ENCODE measurements at regions not wholly inside any gene's neighbourhood (a gene's known extent, or its start where the extent isn't known, plus 50 kb on each side); places are given as distances from the start of the nearest gene placed in this dataset.

GRCh38 chr7:96416116-96416515 is 94.2 kb upstream of the SLC25A13 start:
- Mint-ChIP-seq H3K27ac (no peak overlapping the region), H3K27me3 (ENCODE audit: low read depth) (no peaks in the 10 kb centered on the region; the same call in 1 of the 2 replicates), H3K4me3 (no peak overlapping the region), H3K36me3 (ENCODE audit: insufficient read depth in 1 of 3, low read depth in 3 of 3) (no peaks in the 10 kb centered on the region), H3K9me3 (no peaks in the 10 kb centered on the region), H3K4me1 (peaks cover 7% of the 10 kb centered on the region in 2 experiments)
- H2AK5ac ChIP-seq (ENCODE audit: insufficient read length, low read length): no peak overlapping the region
- no CpG with 5 or more reads among the region's 3 CpGs for WGBS (ENCODE audit: extremely low coverage, insufficient read length, low lambda C conversion rate)
- H2AFZ ChIP-seq (ENCODE audit: low read length): no peak overlapping the region
- no peaks in the 10 kb centered on the region; the same call in 1 of the 2 replicates for H3K4me1 ChIP-seq (ENCODE audit: insufficient read depth, low read length)
- no peak overlapping the region for H3T11ph ChIP-seq (ENCODE audit: low read length)
- H3K27me3 ChIP-seq (ENCODE audit: insufficient read depth, low read length): no peaks in the 10 kb centered on the region
- TF ChIP-seq CTCF (conservative IDR thresholded peaks at IDR 0.05): no peak
- H2BK15ac ChIP-seq (ENCODE audit: low read depth, low read length): no peak overlapping the region
- H3K4me2 ChIP-seq (ENCODE audit: insufficient read depth, insufficient read length, low read length): no peak overlapping the region
- H2BK5ac ChIP-seq (ENCODE audit: insufficient read length, low read length): no peak overlapping the region
- H3K79me2 ChIP-seq (ENCODE audit: insufficient read depth, low read length): no peaks in the 10 kb centered on the region
- no peak overlapping the region for H4K8ac ChIP-seq (replicated peaks; ENCODE audit: insufficient read length, low read depth, low read length)
- no peaks in the 10 kb centered on the region for H3K79me1 ChIP-seq (ENCODE audit: insufficient read depth, low read depth, low read length, poor library complexity, severe bottlenecking)
- no peak overlapping the region for H3K27ac ChIP-seq (ENCODE audit: insufficient read length, low read depth, low read length)
- no peaks in the 10 kb centered on the region for H3K9me3 ChIP-seq (ENCODE audit: control insufficient read depth, low read depth, low read length)
- no peak overlapping the region for H2BK12ac ChIP-seq (ENCODE audit: insufficient read length, low read depth, low read length)
- H2BK20ac ChIP-seq (ENCODE audit: low read depth, low read length, poor library complexity, severe bottlenecking): no peak overlapping the region
- no peaks in the 10 kb centered on the region for H4K20me1 ChIP-seq (ENCODE audit: control insufficient read depth, insufficient read depth, insufficient read length)
- H3K56ac ChIP-seq (ENCODE audit: insufficient read length, low read depth, low read length): no peak overlapping the region
- no peaks in the 10 kb centered on the region for H3K23me2 ChIP-seq (ENCODE audit: insufficient read length, low read depth, low read length, poor library complexity, severe bottlenecking)
- no peak overlapping the region for H3K23ac ChIP-seq (ENCODE audit: insufficient read length, low read depth, low read length)
- no peak for DNase-seq
- no peak overlapping the region for H4K5ac ChIP-seq (ENCODE audit: insufficient read length, low read depth, low read length)
- no peak overlapping the region for H2BK120ac ChIP-seq (ENCODE audit: low read depth, low read length, poor library complexity, severe bottlenecking)
- H4K91ac ChIP-seq (ENCODE audit: insufficient read length, low read depth, low read length): no peak overlapping the region
- H3K14ac ChIP-seq (ENCODE audit: insufficient read depth, low read length): no peak overlapping the region
- H3K9ac ChIP-seq (ENCODE audit: extremely low read depth, insufficient read length, low read length): no peak overlapping the region
- H3K4ac ChIP-seq (ENCODE audit: low read depth, low read length): no peak overlapping the region
- no peak overlapping the region for H3K18ac ChIP-seq (ENCODE audit: insufficient read length, low read depth, low read length)
